Peyer's patch (tissue), 4 donors: ENCODE measurements at regions not wholly inside any gene's neighbourhood (a gene's known extent, or its start where the extent isn't known, plus 50 kb on each side); places are given as distances from the start of the nearest gene placed in this dataset.

Experiments used
- CTCF ChIP-seq, 6 experiments: fragments of 450-650 bp in 4 of 6; fragments of 200-600 bp in 2 of 6; sonication (generic) in 1 of 6; IDR thresholded peaks; one replicate each; pipeline ENCODE4 v1.5.1; 2017 to 2019; ENCODE audit warnings: antibody characterized with exemption in 6 of 6, mild to moderate bottlenecking in 3 of 6, moderate library complexity in 1 of 6
- POLR2A ChIP-seq, 2 donors: fragments of 450-650 bp; IDR thresholded peaks; one replicate each; pipeline ENCODE4 v1.5.1; 2017; ENCODE audit warnings: antibody characterized with exemption in 2 of 2, mild to moderate bottlenecking in 2 of 2, moderate library complexity in 2 of 2

- TF ChIP-seq CTCF (IDR thresholded peaks at IDR 0.05), result no peak
- TF ChIP-seq POLR2A (IDR thresholded peaks at IDR 0.05), result no peak
These were observed 263.4 kb downstream of the BMP7 start for GRCh38 chr20:57003012-57003411.
